Activated CD8-positive, alpha-beta memory T cell treated with anti-CD3 and anti-CD28 coated beads, Interleukin-2, amount 10 ng/mL, durations not matched to agents 7 days and 5 days (primary cell): ENCODE measurements at regions not wholly inside any gene's neighbourhood (a gene's known extent, or its start where the extent isn't known, plus 50 kb on each side); places are given as distances from the start of the nearest gene placed in this dataset.
"Not testable (repeated sequence)": the region's sequence is repeated elsewhere in the genome, so short reads cannot be mapped to it uniquely, and the experiment has no call there.

Experiments
- ATAC-seq: fragments of 150-1000 bp; cut with Tn5 transposase; one replicate; pipeline ENCODE4 v1.10.0; 2021; ENCODE audit warnings: moderate library complexity
- CTCF ChIA-PET: fragments of 350-600 bp; sonication (Branson Sonifier 250); formaldehyde crosslinking; loops from one replicate; lab custom pipeline; 2021; ENCODE audit warnings: antibody characterized with exemption; lab: Charles Lee
- DNase-seq: peaks from one replicate; pipeline ENCODE4 v3.0.0-alpha.2; 2020
- H3K27ac Mint-ChIP-seq: one replicate; pipeline ENCODE4 v1.8.0; 2021; ENCODE audit warnings: mild to moderate bottlenecking, mixed read lengths
- H3K27me3 Mint-ChIP-seq: one replicate; pipeline ENCODE4 v1.8.0; 2021; ENCODE audit warnings: mixed read lengths
- H3K36me3 Mint-ChIP-seq: one replicate; pipeline ENCODE4 v1.8.0; 2021; ENCODE audit warnings: mild to moderate bottlenecking, mixed read lengths
- H3K4me1 Mint-ChIP-seq: one replicate; pipeline ENCODE4 v1.8.0; 2021; ENCODE audit warnings: mixed read lengths
- H3K4me3 Mint-ChIP-seq: one replicate; pipeline ENCODE4 v1.8.0; 2021; ENCODE audit warnings: mild to moderate bottlenecking, moderate library complexity, mixed read lengths
- H3K9me3 Mint-ChIP-seq: one replicate; pipeline ENCODE4 v1.8.0; 2022; ENCODE audit warnings: low read depth, mixed read lengths

- Mint-ChIP-seq H3K4me3 (no peak overlapping the region), H3K27me3 (peaks cover 4% of the 10 kb centered on the region), H3K9me3 (no peaks in the 10 kb centered on the region), H3K27ac (no peak overlapping the region), H3K36me3 (no peaks in the 10 kb centered on the region), H3K4me1 (no peaks in the 10 kb centered on the region)
- CTCF ChIA-PET: interaction anchor here (0.6 kb wide), 1 partner anchor 37 kb away, joined by 3 read pairs; no protein-coding TSS in a partner anchor
- ATAC-seq (no peak), DNase-seq (no peak)
Measured at GRCh38 chr6:165769884-165770283, 106.8 kb upstream of the PDE10A start.

- no peak for ATAC-seq
Measured at GRCh38 chr6:165769401-165769800, 106.4 kb upstream of the PDE10A start.

GRCh38 chr6:165768961-165769360, 105.9 kb upstream of the PDE10A start:
- H3K27me3 Mint-ChIP-seq: peaks cover 1% of the 10 kb centered on the region
- no peak overlapping the region for H3K4me3 Mint-ChIP-seq
- CTCF ChIA-PET: no interaction called here
- ATAC-seq: no peak
- no peak for DNase-seq
- H3K4me1 Mint-ChIP-seq: no peaks in the 10 kb centered on the region
- no peaks in the 10 kb centered on the region for H3K36me3 Mint-ChIP-seq
- no peak overlapping the region for H3K27ac Mint-ChIP-seq
- peaks cover 1% of the 10 kb centered on the region for H3K9me3 Mint-ChIP-seq

More at GRCh38 chr6:165769401-165769800, 106.4 kb upstream of the PDE10A start:
- Mint-ChIP-seq H3K27me3 (peaks cover 3% of the 10 kb centered on the region), H3K27ac (no peak overlapping the region), H3K36me3 (no peaks in the 10 kb centered on the region), H3K9me3 (no peaks in the 10 kb centered on the region), H3K4me3 (no peak overlapping the region), H3K4me1 (no peaks in the 10 kb centered on the region)
- CTCF ChIA-PET: interaction anchor here (0.6 kb wide), 1 partner anchor 37 kb away, joined by 3 read pairs; no protein-coding TSS in a partner anchor
- DNase-seq: no peak

- H3K4me1 Mint-ChIP-seq: no peaks in the 10 kb centered on the region
- DNase-seq (no peak), ATAC-seq (no peak)
- H3K36me3 Mint-ChIP-seq: no peaks in the 10 kb centered on the region
- no peak overlapping the region for H3K4me3 Mint-ChIP-seq
- peaks cover 2% of the 10 kb centered on the region for H3K9me3 Mint-ChIP-seq
- no peaks in the 10 kb centered on the region for H3K27me3 Mint-ChIP-seq
- H3K27ac Mint-ChIP-seq: no peak overlapping the region
- CTCF ChIA-PET: no interaction called here
Measured at GRCh38 chr6:165767228-165767627, 104.2 kb upstream of the PDE10A start.

GRCh38 chr6:165766457-165766856, 103.4 kb upstream of the PDE10A start:
- ATAC-seq (no peak), DNase-seq (no peak)
- CTCF ChIA-PET: no interaction called here
- Mint-ChIP-seq H3K27me3 (no peaks in the 10 kb centered on the region), H3K27ac (no peak overlapping the region), H3K9me3 (peaks cover 2% of the 10 kb centered on the region), H3K4me3 (no peak overlapping the region), H3K4me1 (no peaks in the 10 kb centered on the region), H3K36me3 (no peaks in the 10 kb centered on the region)

- H3K27ac Mint-ChIP-seq: no peak overlapping the region
- H3K27me3 Mint-ChIP-seq: no peaks in the 10 kb centered on the region
- peaks cover 2% of the 10 kb centered on the region for H3K9me3 Mint-ChIP-seq
- H3K36me3 Mint-ChIP-seq: no peaks in the 10 kb centered on the region
- no peak overlapping the region for H3K4me3 Mint-ChIP-seq
- CTCF ChIA-PET: no interaction called here
- DNase-seq (no peak), ATAC-seq (no peak)
- H3K4me1 Mint-ChIP-seq: no peaks in the 10 kb centered on the region
Measured at GRCh38 chr6:165766026-165766425, 103.0 kb upstream of the PDE10A start.

GRCh38 chr6:165765256-165765655, 102.2 kb upstream of the PDE10A start:
- H3K4me1 Mint-ChIP-seq, H3K9me3 Mint-ChIP-seq, H3K27ac Mint-ChIP-seq, H3K36me3 Mint-ChIP-seq, H3K4me3 Mint-ChIP-seq, CTCF ChIA-PET, H3K27me3 Mint-ChIP-seq, ATAC-seq, DNase-seq: not testable (repeated sequence)

- H3K27me3 Mint-ChIP-seq: no peaks in the 10 kb centered on the region
- no peak overlapping the region for H3K4me3 Mint-ChIP-seq
- CTCF ChIA-PET: no interaction called here
- no peak for DNase-seq
- H3K36me3 Mint-ChIP-seq: no peaks in the 10 kb centered on the region
- no peaks in the 10 kb centered on the region for H3K4me1 Mint-ChIP-seq
- ATAC-seq: no peak
- peaks cover 2% of the 10 kb centered on the region for H3K9me3 Mint-ChIP-seq
- H3K27ac Mint-ChIP-seq: no peak overlapping the region
Measured at GRCh38 chr6:165762876-165763275, 99.8 kb upstream of the PDE10A start.

- peaks cover 2% of the 10 kb centered on the region for H3K9me3 Mint-ChIP-seq
Measured at GRCh38 chr6:165762125-165762524, 99.1 kb upstream of the PDE10A start.

GRCh38 chr6:165760803-165761185, 97.8 kb upstream of the PDE10A start:
- no peaks in the 10 kb centered on the region for H3K27me3 Mint-ChIP-seq
- no peaks in the 10 kb centered on the region for H3K4me1 Mint-ChIP-seq
- DNase-seq: no peak
- no peak overlapping the region for H3K4me3 Mint-ChIP-seq
- no peaks in the 10 kb centered on the region for H3K36me3 Mint-ChIP-seq
- H3K27ac Mint-ChIP-seq: no peak overlapping the region
- peaks cover 2% of the 10 kb centered on the region for H3K9me3 Mint-ChIP-seq
- no peak for ATAC-seq
- CTCF ChIA-PET: no interaction called here

More at GRCh38 chr6:165762125-165762524, 99.1 kb upstream of the PDE10A start:
- no peaks in the 10 kb centered on the region for H3K4me1 Mint-ChIP-seq
- no peak overlapping the region for H3K4me3 Mint-ChIP-seq
- CTCF ChIA-PET: no interaction called here
- H3K36me3 Mint-ChIP-seq: no peaks in the 10 kb centered on the region
- no peak overlapping the region for H3K27ac Mint-ChIP-seq
- ATAC-seq (no peak), DNase-seq (no peak)
- H3K27me3 Mint-ChIP-seq: no peaks in the 10 kb centered on the region

GRCh38 chr6:165760126-165760802, 97.2 kb upstream of the PDE10A start:
- Mint-ChIP-seq H3K27me3 (no peaks in the 10 kb centered on the region), H3K27ac (no peak overlapping the region), H3K9me3 (peaks cover 2% of the 10 kb centered on the region), H3K4me1 (no peaks in the 10 kb centered on the region), H3K36me3 (no peaks in the 10 kb centered on the region), H3K4me3 (no peak overlapping the region)
- no peak for ATAC-seq
- no peak for DNase-seq
- CTCF ChIA-PET: no interaction called here

- Mint-ChIP-seq H3K27ac (no peak overlapping the region), H3K4me3 (no peak overlapping the region), H3K9me3 (no peaks in the 10 kb centered on the region), H3K36me3 (no peaks in the 10 kb centered on the region), H3K27me3 (no peaks in the 10 kb centered on the region), H3K4me1 (no peaks in the 10 kb centered on the region)
- CTCF ChIA-PET: no interaction called here
- DNase-seq: no peak
- no peak for ATAC-seq
Measured at GRCh38 chr6:165758441-165758840, 95.4 kb upstream of the PDE10A start.

GRCh38 chr6:165755583-165755982, 92.5 kb upstream of the PDE10A start:
- Mint-ChIP-seq H3K4me3 (no peak overlapping the region), H3K27me3 (no peaks in the 10 kb centered on the region), H3K9me3 (no peaks in the 10 kb centered on the region), H3K4me1 (no peaks in the 10 kb centered on the region), H3K36me3 (no peaks in the 10 kb centered on the region), H3K27ac (no peak overlapping the region)
- DNase-seq (no peak), ATAC-seq (no peak)
- CTCF ChIA-PET: no interaction called here

- Mint-ChIP-seq H3K9me3 (peaks cover 5% of the 10 kb centered on the region), H3K27ac (no peak overlapping the region), H3K4me3 (no peak overlapping the region), H3K4me1 (no peaks in the 10 kb centered on the region), H3K36me3 (no peaks in the 10 kb centered on the region), H3K27me3 (no peaks in the 10 kb centered on the region)
- DNase-seq (no peak), ATAC-seq (no peak)
- CTCF ChIA-PET: no interaction called here
Measured at GRCh38 chr6:165753506-165753905, 90.5 kb upstream of the PDE10A start.
